Ishikawa (cell line): ENCODE measurements at regions not wholly inside any gene's neighbourhood (a gene's known extent, or its start where the extent isn't known, plus 50 kb on each side); places are given as distances from the start of the nearest gene placed in this dataset.

Experiments
- CEBPB ChIP-seq: IDR thresholded peaks from 2 replicates; pipeline ENCODE4 v1.6.1; 2012
- CREB1 ChIP-seq: IDR thresholded peaks from 2 replicates; pipeline ENCODE4 v1.6.1; 2012; ENCODE audit warnings: low read depth
- EGR1 ChIP-seq: IDR thresholded peaks from 2 replicates; pipeline ENCODE4 v1.6.1; 2012
- EP300 ChIP-seq: IDR thresholded peaks from 2 replicates; pipeline ENCODE4 v1.6.1; 2012; ENCODE audit warnings: borderline replicate concordance
- FOXM1 ChIP-seq: IDR thresholded peaks from 2 replicates; pipeline ENCODE4 v1.6.1; 2012; ENCODE audit warnings: low read depth, borderline replicate concordance
- MAX ChIP-seq: IDR thresholded peaks from 2 replicates; pipeline ENCODE4 v1.6.1; 2012
- NFIC ChIP-seq: IDR thresholded peaks from 2 replicates; pipeline ENCODE4 v1.6.1; 2012
- RAD21 ChIP-seq: IDR thresholded peaks from 2 replicates; pipeline ENCODE4 v1.6.1; 2012; ENCODE audit warnings: low read depth
- REST ChIP-seq: IDR thresholded peaks from 2 replicates; pipeline ENCODE4 v1.6.1; 2012; ENCODE audit warnings: low read depth, mild to moderate bottlenecking
- TAF1 ChIP-seq: IDR thresholded peaks from 2 replicates; pipeline ENCODE4 v1.6.1; 2012; ENCODE audit warnings: low read depth, mild to moderate bottlenecking
- TCF12 ChIP-seq: IDR thresholded peaks from 2 replicates; pipeline ENCODE4 v1.6.1; 2012; ENCODE audit warnings: low read depth
- TEAD4 ChIP-seq: IDR thresholded peaks from 2 replicates; pipeline ENCODE4 v1.6.1; 2012
- USF1 ChIP-seq: IDR thresholded peaks from 2 replicates; pipeline ENCODE4 v1.6.1; 2012
- YY1 ChIP-seq: IDR thresholded peaks from 2 replicates; pipeline ENCODE4 v1.6.1; 2012; ENCODE audit warnings: low read depth
- ZBTB7A ChIP-seq: IDR thresholded peaks from 2 replicates; pipeline ENCODE4 v1.6.1; 2012; ENCODE audit warnings: low read depth

- TF ChIP-seq YY1 (no peak), ZBTB7A (no peak), TEAD4 (no peak), RAD21 (no peak), TAF1 (no peak), CEBPB (no peak), EGR1 (no peak), TCF12 (no peak), REST (no peak)
These were observed 281.7 kb upstream of the ZFHX3 start for GRCh38 chr16:73329358-73330286.

GRCh38 chr16:73326770-73327470 lies 279.0 kb upstream of the ZFHX3 start:
- TF ChIP-seq CREB1 (no peak), ZBTB7A (no peak), FOXM1 (no peak), TAF1 (no peak), MAX (no peak), TCF12 (no peak), EGR1 (no peak), EP300 (no peak), REST (no peak), YY1 (no peak), CEBPB (no peak), TEAD4 (no peak), RAD21 (no peak), USF1 (no peak), NFIC (no peak)

- no peak for TF ChIP-seq FOXM1
- no peak for TF ChIP-seq TEAD4
- TF ChIP-seq ZBTB7A = no peak
- no peak for TF ChIP-seq CREB1
- TF ChIP-seq TCF12 = no peak
- no peak for TF ChIP-seq YY1
- TF ChIP-seq TAF1 = no peak
- no peak for TF ChIP-seq NFIC
- TF ChIP-seq CEBPB = no peak
- TF ChIP-seq RAD21 = no peak
- no peak for TF ChIP-seq USF1
- no peak for TF ChIP-seq EGR1
- TF ChIP-seq EP300 = no peak
These were observed 278.3 kb upstream of the ZFHX3 start for GRCh38 chr16:73326221-73326620.

- no peak for TF ChIP-seq MAX
- TF ChIP-seq EGR1 = no peak
- no peak for TF ChIP-seq CREB1
- no peak for TF ChIP-seq REST
- TF ChIP-seq TEAD4 = no peak
- no peak for TF ChIP-seq TCF12
- no peak for TF ChIP-seq TAF1
- TF ChIP-seq EP300 = no peak
- no peak for TF ChIP-seq USF1
- no peak for TF ChIP-seq CEBPB
- no peak for TF ChIP-seq RAD21
- no peak for TF ChIP-seq YY1
- TF ChIP-seq NFIC = no peak
- no peak for TF ChIP-seq FOXM1
These were observed 276.0 kb upstream of the ZFHX3 start for GRCh38 chr16:73323880-73324279.
